Epithelial cell of proximal tubule (primary cell): ENCODE measurements at regions not wholly inside any gene's neighbourhood (a gene's known extent, or its start where the extent isn't known, plus 50 kb on each side); places are given as distances from the start of the nearest gene placed in this dataset.

Experiments used
- DNase-seq: peaks from one replicate; pipeline ENCODE4 v3.0.0-alpha.2; 2011; ENCODE audit warnings: low read depth
- H3K4me3 ChIP-seq: 2 replicates; pipeline ENCODE4 v1.5.1; 2011; ENCODE audit warnings: low read depth, mild to moderate bottlenecking, low read length
- CTCF ChIP-seq: conservative IDR thresholded peaks from 2 replicates; pipeline ENCODE4 v1.5.1; 2012; ENCODE audit warnings: low read depth, mild to moderate bottlenecking, low read length

- H3K4me3 ChIP-seq, result no peak overlapping the region
- no peak for DNase-seq
- TF ChIP-seq CTCF, result no peak
These were observed 518.3 kb downstream of the ADRA2A start for GRCh38 chr10:111595173-111595572.

GRCh38 chr10:111598433-111599059, 521.7 kb downstream of the ADRA2A start:
- peak; percentile 22 for DNase-seq
- no peak overlapping the region for H3K4me3 ChIP-seq
- peak; percentile 86 for TF ChIP-seq CTCF

- DNase-seq, result no peak
- no peak overlapping the region for H3K4me3 ChIP-seq
- TF ChIP-seq CTCF, result no peak
These were observed 523.1 kb downstream of the ADRA2A start for GRCh38 chr10:111599943-111600342.

GRCh38 chr10:111600772-111601171, 523.9 kb downstream of the ADRA2A start:
- TF ChIP-seq CTCF, result no peak
- DNase-seq, result no peak
- H3K4me3 ChIP-seq, result no peak overlapping the region

GRCh38 chr10:111612273-111612672, 535.4 kb downstream of the ADRA2A start:
- DNase-seq, result no peak
- H3K4me3 ChIP-seq, result no peak overlapping the region
- no peak for TF ChIP-seq CTCF

GRCh38 chr10:111634191-111634590, 549.4 kb downstream of the GPAM start:
- no peak for DNase-seq
- TF ChIP-seq CTCF, result no peak
- H3K4me3 ChIP-seq, result no peak overlapping the region

GRCh38 chr10:111646021-111646420, 537.5 kb downstream of the GPAM start:
- H3K4me3 ChIP-seq, result no peak overlapping the region
- DNase-seq, result no peak
- TF ChIP-seq CTCF, result no peak
